GM12878 (cell line): ENCODE measurements at regions not wholly inside any gene's neighbourhood (a gene's known extent, or its start where the extent isn't known, plus 50 kb on each side); places are given as distances from the start of the nearest gene placed in this dataset.

Experiments
- ATAC-seq: fragments of 200-7000 bp; cut with Tn5 transposase; 3 replicates; pipeline ENCODE4 v1.9.1; 2020; ENCODE audit warnings: mild to moderate bottlenecking, moderate library complexity
- BruUV-seq: library from RNA; stranded (reverse); fragments of 400-500 nt; replicated peaks from 2 replicates; lab custom pipeline; 2021; lab: Mats Ljungman, UMichigan
- CTCF ChIA-PET: fragments of 300-600 bp; sonication (Branson Sonifier 250); formaldehyde crosslinking; extraction: SDS; loops from one replicate; lab custom pipeline; 2021; ENCODE audit warnings: inconsistent platforms; lab: Yijun Ruan, JAX
- POLR2A ChIA-PET: fragments of 350-600 bp; formaldehyde crosslinking; extraction: SDS; loops from one replicate; lab custom pipeline; 2021; ENCODE audit warnings: inconsistent platforms; lab: Charles Lee
- RAD21 ChIA-PET: fragments of 300-600 bp; sonication (Branson Sonifier 250); formaldehyde crosslinking; loops from one replicate; lab custom pipeline; 2023; ENCODE audit warnings: antibody characterized with exemption; ENCODE audit not compliant: unreplicated experiment; lab: Charles Lee
- SMC1A ChIA-PET: fragments of 300-600 bp; sonication (Branson Sonifier 250); formaldehyde crosslinking; loops from one replicate; lab custom pipeline; 2023; ENCODE audit not compliant: unreplicated experiment, uncharacterized antibody; lab: Charles Lee
- DNase-seq: peaks from one replicate; pipeline ENCODE4 v3.0.0-alpha.2; 2011; ENCODE audit warnings: low read depth, low spot score
- FAIRE-seq: peaks from 3 replicates; lab custom pipeline; 2011; peaks lifted over from hg19 to GRCh38; lab: Jason Lieb, UNC
- H2AFZ ChIP-seq: 2 replicates; pipeline ENCODE4 v1.6.0; 2011; ENCODE audit warnings: low read depth, low read length, control low read depth; ENCODE audit not compliant: control insufficient read depth
- H3K27ac ChIP-seq: 2 replicates; pipeline ENCODE4 v1.5.1; 2011; ENCODE audit warnings: control low read depth; ENCODE audit not compliant: control insufficient read depth, insufficient read depth
- H3K27me3 ChIP-seq, 2 experiments: replicated peaks in 1 of 2; 2 replicates each; pipeline versions ENCODE4 v1.6.0 to v1.6.1; 2011; ENCODE audit warnings: low read length in 1 of 2; ENCODE audit not compliant: control insufficient read depth in 2 of 2, insufficient read depth in 2 of 2
- H3K36me3 ChIP-seq, 2 experiments: 2 replicates each; pipeline ENCODE4 v1.5.1; 2011; ENCODE audit warnings: low read length in 1 of 2; ENCODE audit not compliant: control insufficient read depth in 2 of 2, insufficient read depth in 2 of 2
- H3K4me1 ChIP-seq: 2 replicates; pipeline ENCODE4 v1.6.1; 2011; ENCODE audit warnings: mild to moderate bottlenecking, low read length, moderate library complexity, mixed read lengths; ENCODE audit not compliant: control insufficient read depth, insufficient read depth
- H3K4me2 ChIP-seq: 2 replicates; pipeline ENCODE4 v1.6.0; 2011; ENCODE audit warnings: control low read depth; ENCODE audit not compliant: control insufficient read depth, insufficient read depth
- H3K4me3 ChIP-seq: fragments of 200-600 bp; sonication (generic); 2 replicates; pipeline ENCODE4 v1.5.1; 2016
- H3K79me2 ChIP-seq: 2 replicates; pipeline ENCODE4 v1.6.0; 2011; ENCODE audit warnings: low read length; ENCODE audit not compliant: control insufficient read depth, insufficient read depth
- H3K9ac ChIP-seq: 2 replicates; pipeline ENCODE4 v1.8.0; 2011; ENCODE audit warnings: low read length, control low read depth, mixed read lengths; ENCODE audit not compliant: control insufficient read depth, insufficient read depth
- H3K9me3 ChIP-seq: replicated peaks from 3 replicates; pipeline ENCODE4 v1.5.1; 2011; ENCODE audit warnings: mild to moderate bottlenecking, low read length; ENCODE audit not compliant: control insufficient read depth, insufficient read depth
- H4K20me1 ChIP-seq: 2 replicates; pipeline ENCODE4 v1.6.0; 2011; ENCODE audit not compliant: control insufficient read depth, insufficient read depth
- ATF7 ChIP-seq: fragments of 450-650 bp; IDR thresholded peaks from 2 replicates; pipeline ENCODE4 v1.6.1; 2016; ENCODE audit warnings: low read depth, mild to moderate bottlenecking
- CHD4 ChIP-seq: fragments of 200-600 bp; sonication (generic); IDR thresholded peaks from 2 replicates; pipeline ENCODE4 v1.6.1; 2016; ENCODE audit warnings: mild to moderate bottlenecking
- EED ChIP-seq: sonication (generic); IDR thresholded peaks from 2 replicates; pipeline ENCODE4 v1.6.1; 2016; ENCODE audit warnings: antibody characterized with exemption, low read depth
- ETV6 ChIP-seq, 2 experiments: fragments of 450-650 bp in 1 of 2; IDR thresholded peaks in 1 of 2; conservative IDR thresholded peaks in 1 of 2; 2 replicates each; pipeline ENCODE4 v1.6.1; 2014; ENCODE audit warnings: antibody characterized with exemption in 1 of 2, borderline replicate concordance in 1 of 2, low read depth in 1 of 2, mild to moderate bottlenecking in 1 of 2, moderate library complexity in 1 of 2
- IKZF2 ChIP-seq, 2 experiments: fragments of 450-650 bp; IDR thresholded peaks; 2 replicates each; pipeline ENCODE4 v1.6.1; 2017; ENCODE audit warnings: mild to moderate bottlenecking in 2 of 2, moderate library complexity in 2 of 2
- MXI1 ChIP-seq: fragments of 150-350 bp; IDR thresholded peaks from 2 replicates; pipeline ENCODE4 v1.6.1; 2011; ENCODE audit warnings: low read depth, mild to moderate bottlenecking, inconsistent platforms, low read length, improper control_type of control experiment
- MYC ChIP-seq: IDR thresholded peaks from 2 replicates; pipeline ENCODE4 v1.6.1; 2011; ENCODE audit warnings: mild to moderate bottlenecking, low read length, moderate library complexity, inconsistent platforms; ENCODE audit not compliant: insufficient read depth, insufficient replicate concordance, insufficient read length, severe bottlenecking
- RUNX3 ChIP-seq: IDR thresholded peaks from 2 replicates; pipeline ENCODE4 v1.6.1; 2012; ENCODE audit warnings: low read length, inconsistent platforms
- SMARCA5 ChIP-seq: fragments of 450-650 bp; IDR thresholded peaks from 2 replicates; pipeline ENCODE4 v1.6.1; 2017; ENCODE audit warnings: mild to moderate bottlenecking
- ZNF24 ChIP-seq: fragments of 450-650 bp; IDR thresholded peaks from 2 replicates; pipeline ENCODE4 v1.6.1; 2017; ENCODE audit warnings: antibody characterized with exemption, mild to moderate bottlenecking
- ZNF384 ChIP-seq: IDR thresholded peaks from 2 replicates; pipeline ENCODE4 v1.6.1; 2012; ENCODE audit warnings: low read depth, mild to moderate bottlenecking, low read length, improper control_type of control experiment, borderline replicate concordance
- WGBS: methylation state at CpG from one replicate; pipeline ENCODE4 v1.1.6; 2016; ENCODE audit warnings: low lambda C conversion rate; ENCODE audit not compliant: insufficient replicate concordance, insufficient coverage; ENCODE audit errors: missing lambda C conversion rate; 5-methylcytosine and 5-hydroxymethylcytosine counted together
- in situ Hi-C: fragments of 300-500 bp; cut with MboI; formaldehyde crosslinking; loops from 9 replicates; pipeline ENCODE4 v1.14.3; 2018; ENCODE audit warnings: mixed read lengths
- intact Hi-C: fragments of 100-400 bp; cut with micrococcal nuclease; formaldehyde crosslinking; loops from one replicate; pipeline ENCODE4 v1.14.2; 2022; ENCODE audit not compliant: unreplicated experiment
- TF ChIP-seq, protein P1 (sequence below): fragments of 450-650 bp; formaldehyde crosslinking; IDR thresholded peaks from 2 replicates; pipeline ENCODE4 v1.4.0; 2020; ENCODE audit warnings: mild to moderate bottlenecking, moderate library complexity
- TF ChIP-seq, protein P2 (sequence below): fragments of 450-650 bp; IDR thresholded peaks from 2 replicates; pipeline ENCODE4 v1.6.1; 2017; ENCODE audit warnings: antibody characterized with exemption, mild to moderate bottlenecking, moderate library complexity
- TF ChIP-seq, protein P3 (sequence below): fragments of 450-650 bp; IDR thresholded peaks from 2 replicates; pipeline ENCODE4 v1.6.1; 2017; ENCODE audit warnings: low read depth, mild to moderate bottlenecking, moderate library complexity
- TF ChIP-seq, protein P4 (sequence below), 3 experiments: IDR thresholded peaks in 2 of 3; conservative IDR thresholded peaks in 1 of 3; 2 replicates each; pipeline ENCODE4 v1.5.1; 2011; ENCODE audit warnings: low read depth in 3 of 3, low read length in 3 of 3, mild to moderate bottlenecking in 3 of 3, control low read depth in 2 of 3, moderate library complexity in 2 of 3, inconsistent platforms in 1 of 3, mixed read lengths in 1 of 3; ENCODE audit not compliant: control insufficient read depth in 2 of 3, insufficient read depth in 1 of 3; ENCODE audit errors: extremely low read depth in 1 of 3

DNA sequence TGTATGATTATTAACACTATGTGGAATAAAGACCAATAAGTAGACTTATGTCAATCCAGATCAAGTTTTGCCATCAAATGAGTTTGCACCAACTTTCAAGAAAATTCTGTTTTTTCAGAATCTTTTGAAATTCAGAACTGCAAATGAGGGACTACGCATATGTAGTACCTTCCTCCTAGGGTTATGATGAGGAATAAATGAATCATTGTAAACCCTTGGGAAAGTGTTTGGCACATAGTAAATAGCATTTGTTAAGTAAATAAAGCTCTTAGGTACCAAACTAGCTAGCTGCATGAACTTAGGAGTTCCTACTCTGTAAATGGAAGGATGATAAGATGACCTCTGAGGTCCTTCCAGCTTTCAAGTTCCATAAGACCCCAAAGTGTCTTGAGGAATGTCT, 242.6 kb upstream of the SETMAR start:
- H2AFZ ChIP-seq: no peak overlapping the region
- ChIA-PET RAD21 (no interaction called here), POLR2A (no interaction called here), CTCF (no interaction called here), SMC1A (no interaction called here)
- no peak overlapping the region for H3K27ac ChIP-seq
- no peak overlapping the region for H3K4me2 ChIP-seq
- DNase-seq (no peak), ATAC-seq (no peak), FAIRE-seq (no peak)
- H3K4me1 ChIP-seq: peaks cover 8% of the 10 kb centered on the region
- H3K27me3 ChIP-seq: no peaks in the 10 kb centered on the region
- H3K4me3 ChIP-seq: no peak overlapping the region
- no peaks in the 10 kb centered on the region for H3K9me3 ChIP-seq
- no peaks in the 10 kb centered on the region for H3K79me2 ChIP-seq
- no TSS peak for BruUV-seq
- H4K20me1 ChIP-seq: no peaks in the 10 kb centered on the region
- H3K9ac ChIP-seq: no peak overlapping the region
- WGBS: 81% methylated on average over 1 of the region's 1 CpG
- in situ Hi-C loops: no loop called here
- intact Hi-C loops: no loop called here
- no peaks in the 10 kb centered on the region for H3K36me3 ChIP-seq
- TF ChIP-seq, protein P1, sequence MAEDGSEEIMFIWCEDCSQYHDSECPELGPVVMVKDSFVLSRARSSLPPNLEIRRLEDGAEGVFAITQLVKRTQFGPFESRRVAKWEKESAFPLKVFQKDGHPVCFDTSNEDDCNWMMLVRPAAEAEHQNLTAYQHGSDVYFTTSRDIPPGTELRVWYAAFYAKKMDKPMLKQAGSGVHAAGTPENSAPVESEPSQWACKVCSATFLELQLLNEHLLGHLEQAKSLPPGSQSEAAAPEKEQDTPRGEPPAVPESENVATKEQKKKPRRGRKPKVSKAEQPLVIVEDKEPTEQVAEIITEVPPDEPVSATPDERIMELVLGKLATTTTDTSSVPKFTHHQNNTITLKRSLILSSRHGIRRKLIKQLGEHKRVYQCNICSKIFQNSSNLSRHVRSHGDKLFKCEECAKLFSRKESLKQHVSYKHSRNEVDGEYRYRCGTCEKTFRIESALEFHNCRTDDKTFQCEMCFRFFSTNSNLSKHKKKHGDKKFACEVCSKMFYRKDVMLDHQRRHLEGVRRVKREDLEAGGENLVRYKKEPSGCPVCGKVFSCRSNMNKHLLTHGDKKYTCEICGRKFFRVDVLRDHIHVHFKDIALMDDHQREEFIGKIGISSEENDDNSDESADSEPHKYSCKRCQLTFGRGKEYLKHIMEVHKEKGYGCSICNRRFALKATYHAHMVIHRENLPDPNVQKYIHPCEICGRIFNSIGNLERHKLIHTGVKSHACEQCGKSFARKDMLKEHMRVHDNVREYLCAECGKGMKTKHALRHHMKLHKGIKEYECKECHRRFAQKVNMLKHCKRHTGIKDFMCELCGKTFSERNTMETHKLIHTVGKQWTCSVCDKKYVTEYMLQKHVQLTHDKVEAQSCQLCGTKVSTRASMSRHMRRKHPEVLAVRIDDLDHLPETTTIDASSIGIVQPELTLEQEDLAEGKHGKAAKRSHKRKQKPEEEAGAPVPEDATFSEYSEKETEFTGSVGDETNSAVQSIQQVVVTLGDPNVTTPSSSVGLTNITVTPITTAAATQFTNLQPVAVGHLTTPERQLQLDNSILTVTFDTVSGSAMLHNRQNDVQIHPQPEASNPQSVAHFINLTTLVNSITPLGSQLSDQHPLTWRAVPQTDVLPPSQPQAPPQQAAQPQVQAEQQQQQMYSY: no peak
- no peak for TF ChIP-seq CHD4
- no peak for TF ChIP-seq SMARCA5
- TF ChIP-seq ZNF24: no peak
- TF ChIP-seq IKZF2 (IDR thresholded peaks at IDR 0.05): no peak
- TF ChIP-seq EED: no peak
- TF ChIP-seq, protein P2, sequence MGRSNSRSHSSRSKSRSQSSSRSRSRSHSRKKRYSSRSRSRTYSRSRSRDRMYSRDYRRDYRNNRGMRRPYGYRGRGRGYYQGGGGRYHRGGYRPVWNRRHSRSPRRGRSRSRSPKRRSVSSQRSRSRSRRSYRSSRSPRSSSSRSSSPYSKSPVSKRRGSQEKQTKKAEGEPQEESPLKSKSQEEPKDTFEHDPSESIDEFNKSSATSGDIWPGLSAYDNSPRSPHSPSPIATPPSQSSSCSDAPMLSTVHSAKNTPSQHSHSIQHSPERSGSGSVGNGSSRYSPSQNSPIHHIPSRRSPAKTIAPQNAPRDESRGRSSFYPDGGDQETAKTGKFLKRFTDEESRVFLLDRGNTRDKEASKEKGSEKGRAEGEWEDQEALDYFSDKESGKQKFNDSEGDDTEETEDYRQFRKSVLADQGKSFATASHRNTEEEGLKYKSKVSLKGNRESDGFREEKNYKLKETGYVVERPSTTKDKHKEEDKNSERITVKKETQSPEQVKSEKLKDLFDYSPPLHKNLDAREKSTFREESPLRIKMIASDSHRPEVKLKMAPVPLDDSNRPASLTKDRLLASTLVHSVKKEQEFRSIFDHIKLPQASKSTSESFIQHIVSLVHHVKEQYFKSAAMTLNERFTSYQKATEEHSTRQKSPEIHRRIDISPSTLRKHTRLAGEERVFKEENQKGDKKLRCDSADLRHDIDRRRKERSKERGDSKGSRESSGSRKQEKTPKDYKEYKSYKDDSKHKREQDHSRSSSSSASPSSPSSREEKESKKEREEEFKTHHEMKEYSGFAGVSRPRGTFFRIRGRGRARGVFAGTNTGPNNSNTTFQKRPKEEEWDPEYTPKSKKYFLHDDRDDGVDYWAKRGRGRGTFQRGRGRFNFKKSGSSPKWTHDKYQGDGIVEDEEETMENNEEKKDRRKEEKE: no peak
- TF ChIP-seq, protein P3, sequence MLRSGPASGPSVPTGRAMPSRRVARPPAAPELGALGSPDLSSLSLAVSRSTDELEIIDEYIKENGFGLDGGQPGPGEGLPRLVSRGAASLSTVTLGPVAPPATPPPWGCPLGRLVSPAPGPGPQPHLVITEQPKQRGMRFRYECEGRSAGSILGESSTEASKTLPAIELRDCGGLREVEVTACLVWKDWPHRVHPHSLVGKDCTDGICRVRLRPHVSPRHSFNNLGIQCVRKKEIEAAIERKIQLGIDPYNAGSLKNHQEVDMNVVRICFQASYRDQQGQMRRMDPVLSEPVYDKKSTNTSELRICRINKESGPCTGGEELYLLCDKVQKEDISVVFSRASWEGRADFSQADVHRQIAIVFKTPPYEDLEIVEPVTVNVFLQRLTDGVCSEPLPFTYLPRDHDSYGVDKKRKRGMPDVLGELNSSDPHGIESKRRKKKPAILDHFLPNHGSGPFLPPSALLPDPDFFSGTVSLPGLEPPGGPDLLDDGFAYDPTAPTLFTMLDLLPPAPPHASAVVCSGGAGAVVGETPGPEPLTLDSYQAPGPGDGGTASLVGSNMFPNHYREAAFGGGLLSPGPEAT: no peak
- TF ChIP-seq MXI1: no peak
- TF ChIP-seq ATF7: no peak
- TF ChIP-seq MYC: no peak
- TF ChIP-seq, protein P4, sequence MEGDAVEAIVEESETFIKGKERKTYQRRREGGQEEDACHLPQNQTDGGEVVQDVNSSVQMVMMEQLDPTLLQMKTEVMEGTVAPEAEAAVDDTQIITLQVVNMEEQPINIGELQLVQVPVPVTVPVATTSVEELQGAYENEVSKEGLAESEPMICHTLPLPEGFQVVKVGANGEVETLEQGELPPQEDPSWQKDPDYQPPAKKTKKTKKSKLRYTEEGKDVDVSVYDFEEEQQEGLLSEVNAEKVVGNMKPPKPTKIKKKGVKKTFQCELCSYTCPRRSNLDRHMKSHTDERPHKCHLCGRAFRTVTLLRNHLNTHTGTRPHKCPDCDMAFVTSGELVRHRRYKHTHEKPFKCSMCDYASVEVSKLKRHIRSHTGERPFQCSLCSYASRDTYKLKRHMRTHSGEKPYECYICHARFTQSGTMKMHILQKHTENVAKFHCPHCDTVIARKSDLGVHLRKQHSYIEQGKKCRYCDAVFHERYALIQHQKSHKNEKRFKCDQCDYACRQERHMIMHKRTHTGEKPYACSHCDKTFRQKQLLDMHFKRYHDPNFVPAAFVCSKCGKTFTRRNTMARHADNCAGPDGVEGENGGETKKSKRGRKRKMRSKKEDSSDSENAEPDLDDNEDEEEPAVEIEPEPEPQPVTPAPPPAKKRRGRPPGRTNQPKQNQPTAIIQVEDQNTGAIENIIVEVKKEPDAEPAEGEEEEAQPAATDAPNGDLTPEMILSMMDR (IDR thresholded peaks at IDR 0.05 in 2 of 3, conservative IDR thresholded peaks at IDR 0.05 in 1 of 3; ENCODE audit: control insufficient read depth in 2 of 3, extremely low read depth in 1 of 3, insufficient read depth in 1 of 3, low read depth in 3 of 3, low read length in 3 of 3): no peak
- no peak for TF ChIP-seq ETV6 (conservative IDR thresholded peaks at IDR 0.05 in 1 of 2, IDR thresholded peaks at IDR 0.05 in 1 of 2; ENCODE audit: borderline replicate concordance in 1 of 2, low read depth in 1 of 2)
- no peak for TF ChIP-seq ZNF384
- no peak for TF ChIP-seq RUNX3
